VCaP (cell line): ENCODE measurements at regions not wholly inside any gene's neighbourhood (a gene's known extent, or its start where the extent isn't known, plus 50 kb on each side); places are given as distances from the start of the nearest gene placed in this dataset.
A peak's percentile ranks its signal among the peaks of the same experiment; 100 is the strongest.

ENCODE experiments used
- H3K27ac ChIP-seq: fragments of 450-650 bp; 2 replicates; pipeline ENCODE4 v1.5.1; 2017
- TF ChIP-seq, protein P1 (sequence below): fragments of 450-650 bp; conservative IDR thresholded peaks from 2 replicates; pipeline ENCODE4 v1.5.1; 2017; ENCODE audit warnings: mild to moderate bottlenecking, moderate library complexity

DNA sequence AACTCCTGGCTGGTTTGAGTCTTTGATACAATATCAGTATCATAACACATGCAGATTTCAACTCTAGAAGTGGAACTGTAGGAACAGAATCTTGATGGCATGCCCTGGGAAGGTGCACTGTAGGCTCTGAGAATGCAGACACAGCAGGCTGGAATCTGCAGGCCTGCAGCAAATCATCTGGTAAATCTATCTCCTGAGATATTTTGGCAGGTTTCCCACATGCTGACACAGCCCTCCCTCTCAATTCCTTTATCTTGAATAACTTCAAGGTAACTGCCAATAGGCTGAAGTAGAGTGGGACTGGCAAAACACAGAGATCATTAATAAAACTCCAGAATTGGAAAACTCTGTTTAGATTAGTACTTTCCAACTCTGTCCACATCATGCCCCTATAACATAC is 177.8 kb upstream of the PCSK5 start:
- TF ChIP-seq, protein P1, sequence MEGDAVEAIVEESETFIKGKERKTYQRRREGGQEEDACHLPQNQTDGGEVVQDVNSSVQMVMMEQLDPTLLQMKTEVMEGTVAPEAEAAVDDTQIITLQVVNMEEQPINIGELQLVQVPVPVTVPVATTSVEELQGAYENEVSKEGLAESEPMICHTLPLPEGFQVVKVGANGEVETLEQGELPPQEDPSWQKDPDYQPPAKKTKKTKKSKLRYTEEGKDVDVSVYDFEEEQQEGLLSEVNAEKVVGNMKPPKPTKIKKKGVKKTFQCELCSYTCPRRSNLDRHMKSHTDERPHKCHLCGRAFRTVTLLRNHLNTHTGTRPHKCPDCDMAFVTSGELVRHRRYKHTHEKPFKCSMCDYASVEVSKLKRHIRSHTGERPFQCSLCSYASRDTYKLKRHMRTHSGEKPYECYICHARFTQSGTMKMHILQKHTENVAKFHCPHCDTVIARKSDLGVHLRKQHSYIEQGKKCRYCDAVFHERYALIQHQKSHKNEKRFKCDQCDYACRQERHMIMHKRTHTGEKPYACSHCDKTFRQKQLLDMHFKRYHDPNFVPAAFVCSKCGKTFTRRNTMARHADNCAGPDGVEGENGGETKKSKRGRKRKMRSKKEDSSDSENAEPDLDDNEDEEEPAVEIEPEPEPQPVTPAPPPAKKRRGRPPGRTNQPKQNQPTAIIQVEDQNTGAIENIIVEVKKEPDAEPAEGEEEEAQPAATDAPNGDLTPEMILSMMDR, result no peak
- H3K27ac ChIP-seq, result peak overlapping the region; percentile 9; the same call in 1 of the 2 replicates

DNA sequence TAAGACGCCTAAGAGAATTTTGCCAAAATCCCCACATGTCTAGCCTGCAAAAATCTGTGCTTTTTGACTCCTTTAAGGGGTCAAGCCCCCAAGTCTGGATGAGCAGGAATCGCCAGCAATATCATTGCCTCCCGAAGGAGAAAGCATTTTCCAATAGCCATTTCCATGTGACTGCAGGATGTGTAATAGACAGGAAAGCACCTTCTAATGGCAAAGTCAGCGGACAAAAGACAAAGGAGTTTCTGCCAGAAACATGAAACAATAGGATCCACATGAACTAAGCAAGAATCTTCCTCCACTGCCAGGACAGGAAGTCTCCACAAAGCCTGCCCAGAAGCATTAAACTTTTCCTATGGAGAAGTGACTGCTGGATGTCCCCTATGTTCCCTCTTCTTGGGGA is 177.1 kb upstream of the PCSK5 start:
- TF ChIP-seq, protein P1, result no peak
- H3K27ac ChIP-seq, result no peak overlapping the region

DNA sequence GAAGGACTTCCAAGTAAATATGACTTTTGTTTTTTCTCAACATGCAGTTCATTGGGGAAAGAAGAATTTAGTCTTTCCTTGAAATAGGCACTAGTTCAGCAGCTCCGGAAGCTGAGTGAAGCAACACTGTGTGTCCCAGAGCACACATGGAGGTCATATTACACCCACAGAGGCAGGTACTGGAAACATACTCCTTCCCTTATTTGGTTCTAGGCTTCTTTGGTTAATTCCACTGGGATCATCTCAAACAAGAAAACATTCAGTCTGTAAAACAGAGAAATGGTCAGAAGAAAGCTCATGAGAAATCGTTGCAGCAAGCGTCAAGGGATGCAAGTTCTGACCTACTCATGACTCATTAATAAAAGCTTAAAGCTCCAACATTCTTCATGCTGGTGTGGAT is 175.1 kb upstream of the PCSK5 start:
- TF ChIP-seq, protein P1, result no peak
- H3K27ac ChIP-seq, result peak overlapping the region; percentile 79

DNA sequence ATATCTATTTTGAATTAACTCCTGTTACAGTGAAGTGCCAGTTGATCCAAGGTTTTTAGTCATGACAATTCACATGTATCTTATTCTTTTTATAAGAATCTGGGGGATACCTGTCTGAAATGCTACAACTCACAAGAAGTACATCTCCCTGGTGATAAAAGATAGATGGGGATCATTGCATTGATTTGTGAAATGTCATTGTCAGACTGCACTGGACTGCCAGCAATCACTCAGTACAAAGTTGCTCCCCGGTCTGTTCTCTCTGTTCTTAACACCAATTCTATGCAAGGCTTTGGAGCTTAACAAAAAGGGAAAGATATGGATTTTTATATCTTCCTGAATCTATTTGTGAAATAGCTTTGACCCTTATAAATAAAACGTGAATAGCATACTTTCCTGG is 171.8 kb upstream of the PCSK5 start:
- TF ChIP-seq, protein P1, result no peak
- H3K27ac ChIP-seq, result no peak overlapping the region

DNA sequence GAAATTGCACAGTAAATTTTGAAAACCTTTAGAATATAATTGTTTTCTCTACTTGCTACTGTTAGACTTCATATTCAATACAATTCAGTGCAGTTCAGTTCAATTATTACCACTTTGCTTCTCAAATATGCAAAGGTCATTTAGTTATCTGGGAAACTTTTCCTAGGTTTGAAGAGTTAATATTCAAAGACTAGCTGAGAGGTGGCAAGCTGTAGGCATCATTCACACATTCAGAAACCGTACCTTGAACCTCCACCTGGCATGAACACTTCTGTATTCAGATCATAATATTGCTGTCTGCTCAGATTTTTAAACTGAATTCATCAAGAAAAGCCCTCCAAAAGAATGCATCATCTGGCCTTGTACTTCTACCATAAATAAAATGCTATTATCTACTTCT is 162.1 kb upstream of the PCSK5 start:
- no peak overlapping the region for H3K27ac ChIP-seq
- TF ChIP-seq, protein P1, result no peak

DNA sequence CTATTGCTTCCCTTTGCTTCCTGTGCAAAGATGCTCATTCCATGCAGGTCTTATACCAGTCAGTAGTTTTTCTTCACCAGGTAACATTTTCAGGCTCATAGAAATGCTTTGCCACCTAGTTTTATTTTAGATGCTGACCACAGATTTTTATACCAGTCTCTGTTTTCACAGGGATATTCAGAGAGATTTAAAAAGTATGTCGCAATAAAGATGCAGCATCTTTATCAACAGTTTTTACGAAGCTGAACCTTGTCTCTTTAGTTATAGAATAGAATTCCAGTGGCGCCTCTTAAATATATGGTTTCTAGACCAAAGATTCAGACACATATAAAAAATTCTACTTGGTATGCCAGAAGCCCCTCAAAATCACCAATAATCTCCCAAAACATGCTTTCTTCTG is 155.7 kb upstream of the PCSK5 start:
- H3K27ac ChIP-seq, result no peak overlapping the region
- TF ChIP-seq, protein P1, result no peak

DNA sequence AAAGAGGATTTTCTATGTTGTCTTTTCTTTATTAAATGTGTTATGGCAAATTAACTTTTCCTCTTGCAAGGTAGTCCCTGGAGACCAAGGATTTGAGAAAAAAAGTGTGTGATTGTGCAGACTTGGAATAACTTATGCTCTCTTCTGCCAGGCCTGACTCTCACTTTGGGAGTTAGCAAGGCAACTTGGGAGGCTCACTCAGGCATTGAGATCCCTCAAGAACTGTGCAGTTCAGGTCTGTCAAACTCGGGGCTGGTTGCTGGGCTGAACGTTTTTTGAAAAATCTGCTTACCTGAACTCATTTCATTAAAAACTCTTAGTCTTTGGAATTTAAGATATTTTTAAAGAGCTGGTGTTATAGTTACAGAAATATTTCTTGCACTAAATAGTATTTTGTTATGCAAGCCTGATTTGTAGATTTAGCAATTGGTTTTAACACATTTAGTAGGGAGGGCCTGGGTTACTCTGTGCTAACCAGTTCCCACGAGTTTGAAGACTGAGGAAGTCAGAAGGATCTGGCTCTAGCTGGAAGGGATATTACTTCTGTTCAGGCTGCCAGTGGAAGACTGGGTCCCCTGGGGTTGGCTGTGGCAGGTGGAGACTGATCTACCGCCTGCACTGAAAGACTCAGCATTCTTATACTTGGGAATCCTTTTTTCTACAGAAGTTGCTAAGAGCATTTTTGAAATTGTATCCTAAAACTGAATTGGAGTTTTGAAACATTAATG is 150.4 kb upstream of the PCSK5 start:
- TF ChIP-seq, protein P1, result no peak
- H3K27ac ChIP-seq, result peak overlapping the region; percentile 42
